Spleen (tissue), 7 donors: ENCODE measurements at regions not wholly inside any gene's neighbourhood (a gene's known extent, or its start where the extent isn't known, plus 50 kb on each side); places are given as distances from the start of the nearest gene placed in this dataset.
A peak's percentile ranks its signal among the peaks of the same experiment; 100 is the strongest.

Experiments
- CTCF ChIP-seq, 11 experiments: fragments of 200-600 bp in 7 of 11; fragments of 450-650 bp in 4 of 11; sonication (generic) in 4 of 11; IDR thresholded peaks in 8 of 11; conservative IDR thresholded peaks in 3 of 11; 1 replicate in 7 of 11; 2 replicates in 4 of 11; pipeline versions ENCODE4 v1.4.0 to v1.8.0; 2016 to 2021; ENCODE audit warnings: antibody characterized with exemption in 11 of 11, inconsistent platforms in 4 of 11, mild to moderate bottlenecking in 1 of 11
- POLR2A ChIP-seq, 3 donors: fragments of 450-650 bp; IDR thresholded peaks; one replicate each; pipeline ENCODE4 v1.5.1; 2017; ENCODE audit warnings: antibody characterized with exemption in 3 of 3, mild to moderate bottlenecking in 1 of 3
- donor health status: DM: no; HTN: no; CAD: no; lungs with moderate emphysema.
- donor health status: DM: no; HTN: no; CAD: no.
- donor health status: DM: no; HTN: no; CAD: no.

GRCh38 chr7:113710310-113711096 lies 208.3 kb downstream of the PPP1R3A start:
- TF ChIP-seq CTCF (IDR thresholded peaks at IDR 0.05 in 8 of 11, conservative IDR thresholded peaks at IDR 0.05 in 3 of 11) (peak; percentile 53 to 92 (median 86)), POLR2A (IDR thresholded peaks at IDR 0.05) (no peak)
